ENCODE measurements at regions not wholly inside any gene's neighbourhood (a gene's known extent, or its start where the extent isn't known, plus 50 kb on each side); places are given as distances from the start of the nearest gene placed in this dataset.

DNA sequence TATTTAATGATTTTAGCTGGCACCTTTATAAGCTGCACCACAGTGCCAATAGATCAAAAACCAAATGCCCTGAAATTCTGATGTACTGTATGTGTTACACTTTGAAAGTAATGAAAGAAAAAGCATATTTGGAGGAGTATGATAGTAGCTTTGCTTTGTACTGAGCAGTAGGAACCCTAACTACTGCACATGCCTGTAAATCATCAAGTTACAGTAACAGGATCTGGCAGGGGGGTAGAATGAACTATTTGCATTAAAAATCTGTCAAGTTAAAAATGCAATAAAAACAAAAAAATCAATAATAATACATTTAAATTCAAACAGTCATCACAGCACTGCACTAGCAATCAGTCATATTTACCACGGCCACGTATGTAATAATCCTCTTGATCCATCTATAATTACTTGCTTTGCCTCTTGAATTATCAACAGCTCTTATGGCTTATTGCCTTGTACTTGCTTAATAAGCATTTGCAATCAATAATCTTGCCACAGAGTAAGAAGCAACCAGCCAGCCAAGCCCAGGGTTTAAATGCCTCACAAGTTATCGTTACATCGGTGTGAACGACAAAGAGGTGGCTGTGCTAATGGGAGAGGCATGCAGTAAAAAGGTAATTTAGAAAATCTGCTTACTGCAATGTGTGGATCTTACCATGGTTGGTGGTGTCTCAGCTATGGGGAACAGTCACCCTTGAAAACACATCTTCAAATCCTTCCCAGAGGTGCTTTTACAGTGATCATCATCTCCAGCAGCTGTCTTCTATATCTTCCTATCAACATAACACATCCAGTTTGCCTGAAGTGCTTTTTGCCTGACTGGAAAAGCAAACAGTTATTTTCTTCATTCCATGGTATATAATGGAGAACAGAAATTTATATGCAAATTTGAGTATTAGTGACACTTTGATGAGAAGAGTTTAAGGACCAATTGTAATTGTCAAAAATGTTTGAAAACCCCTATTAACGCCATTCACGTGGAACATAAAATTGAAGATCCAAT lies 1812.1 kb upstream of the ADGRL3 start:
- Histone ChIP-seq H3K4me2 (ENCODE audit: control insufficient read depth, insufficient read depth) (no peak overlapping the region), H3K27me3 (replicated peaks in 1 of 2; ENCODE audit: control insufficient read depth in 2 of 2, insufficient read depth in 2 of 2, low read length in 1 of 2) (no peaks in the 10 kb centered on the region), H3K27ac (ENCODE audit: control insufficient read depth, insufficient read depth) (no peak overlapping the region), H3K36me3 (ENCODE audit: control insufficient read depth in 2 of 2, insufficient read depth in 2 of 2, low read length in 1 of 2) (no peaks in the 10 kb centered on the region), H3K79me2 (ENCODE audit: control insufficient read depth, insufficient read depth, low read length) (no peaks in the 10 kb centered on the region), H3K4me1 (ENCODE audit: control insufficient read depth, insufficient read depth, low read length) (no peaks in the 10 kb centered on the region), H2AFZ (ENCODE audit: control insufficient read depth, low read depth, low read length) (no peak overlapping the region), H3K4me3 (no peak overlapping the region), H3K9ac (ENCODE audit: control insufficient read depth, insufficient read depth, low read length) (no peak overlapping the region), H4K20me1 (ENCODE audit: control insufficient read depth, insufficient read depth) (no peaks in the 10 kb centered on the region), H3K9me3 (replicated peaks; ENCODE audit: control insufficient read depth, insufficient read depth, low read length) (no peaks in the 10 kb centered on the region)
- BruUV-seq (replicated peaks) = no TSS peak
- CTCF ChIA-PET = no interaction called here
- 53% methylated on average over 7 of the region's 7 CpGs for WGBS (ENCODE audit: insufficient coverage, insufficient replicate concordance, low lambda C conversion rate, missing lambda C conversion rate)
- POLR2A ChIA-PET = no interaction called here
- SMC1A ChIA-PET (ENCODE audit: uncharacterized antibody, unreplicated experiment) = no interaction called here
- in situ Hi-C loops (cut with MboI) = no loop called here
- TF ChIP-seq, protein P1, sequence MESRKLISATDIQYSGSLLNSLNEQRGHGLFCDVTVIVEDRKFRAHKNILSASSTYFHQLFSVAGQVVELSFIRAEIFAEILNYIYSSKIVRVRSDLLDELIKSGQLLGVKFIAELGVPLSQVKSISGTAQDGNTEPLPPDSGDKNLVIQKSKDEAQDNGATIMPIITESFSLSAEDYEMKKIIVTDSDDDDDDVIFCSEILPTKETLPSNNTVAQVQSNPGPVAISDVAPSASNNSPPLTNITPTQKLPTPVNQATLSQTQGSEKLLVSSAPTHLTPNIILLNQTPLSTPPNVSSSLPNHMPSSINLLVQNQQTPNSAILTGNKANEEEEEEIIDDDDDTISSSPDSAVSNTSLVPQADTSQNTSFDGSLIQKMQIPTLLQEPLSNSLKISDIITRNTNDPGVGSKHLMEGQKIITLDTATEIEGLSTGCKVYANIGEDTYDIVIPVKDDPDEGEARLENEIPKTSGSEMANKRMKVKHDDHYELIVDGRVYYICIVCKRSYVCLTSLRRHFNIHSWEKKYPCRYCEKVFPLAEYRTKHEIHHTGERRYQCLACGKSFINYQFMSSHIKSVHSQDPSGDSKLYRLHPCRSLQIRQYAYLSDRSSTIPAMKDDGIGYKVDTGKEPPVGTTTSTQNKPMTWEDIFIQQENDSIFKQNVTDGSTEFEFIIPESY (IDR thresholded peaks at IDR 0.05) = no peak
- no peak for TF ChIP-seq PAX8 (IDR thresholded peaks at IDR 0.05)
- TF ChIP-seq CEBPB (IDR thresholded peaks at IDR 0.05; ENCODE audit: borderline replicate concordance in 1 of 2, low read depth in 2 of 2, low read length in 2 of 2) = no peak
- ATAC-seq = no peak
- RAD21 ChIA-PET (ENCODE audit: unreplicated experiment) = no interaction called here
- intact Hi-C loops (cut with micrococcal nuclease; ENCODE audit: unreplicated experiment) = no loop called here
- no peak for FAIRE-seq
- DNase-seq (ENCODE audit: low read depth, low spot score) = no peak

DNA sequence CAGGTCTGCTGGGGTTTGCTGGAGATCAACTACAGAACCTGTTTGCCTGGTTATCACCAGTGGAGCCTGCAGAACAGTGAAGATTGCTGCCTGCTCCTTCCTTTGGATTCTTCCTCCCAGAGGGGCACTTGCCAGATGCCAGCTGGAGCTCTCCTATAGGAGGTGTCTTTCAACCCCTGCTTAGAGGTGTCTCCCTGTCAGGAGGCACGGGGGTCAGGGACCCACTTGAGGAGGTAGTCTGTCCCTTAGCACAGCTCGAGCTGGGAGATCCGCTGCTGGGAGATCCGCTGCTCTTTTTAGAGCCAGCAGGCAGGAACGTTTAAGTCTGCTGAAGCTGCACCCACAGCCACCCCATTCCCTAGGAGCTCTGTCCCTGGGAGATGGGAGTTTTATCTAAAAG lies 1806.3 kb upstream of the ADGRL3 start:
- H3K4me1 ChIP-seq (ENCODE audit: control insufficient read depth, insufficient read depth, low read length) = no peaks in the 10 kb centered on the region
- H3K4me3 ChIP-seq = no peak overlapping the region
- H3K27ac ChIP-seq (ENCODE audit: control insufficient read depth, insufficient read depth) = no peak overlapping the region
- ChIA-PET POLR2A (no interaction called here), CTCF (no interaction called here), RAD21 (ENCODE audit: unreplicated experiment) (no interaction called here), SMC1A (ENCODE audit: uncharacterized antibody, unreplicated experiment) (interaction anchor here (0.6 kb wide), 1 partner anchor 127 kb away, joined by 3 read pairs; no protein-coding TSS in a partner anchor)
- no peak for FAIRE-seq
- no peaks in the 10 kb centered on the region for H4K20me1 ChIP-seq (ENCODE audit: control insufficient read depth, insufficient read depth)
- BruUV-seq (replicated peaks) = no TSS peak
- intact Hi-C loops (cut with micrococcal nuclease; ENCODE audit: unreplicated experiment) (no loop called here), in situ Hi-C loops (cut with MboI) (no loop called here)
- H3K9me3 ChIP-seq (replicated peaks; ENCODE audit: control insufficient read depth, insufficient read depth, low read length) = no peaks in the 10 kb centered on the region
- no peak overlapping the region for H3K9ac ChIP-seq (ENCODE audit: control insufficient read depth, insufficient read depth, low read length)
- no peaks in the 10 kb centered on the region for H3K79me2 ChIP-seq (ENCODE audit: control insufficient read depth, insufficient read depth, low read length)
- H2AFZ ChIP-seq (ENCODE audit: control insufficient read depth, low read depth, low read length) = no peak overlapping the region
- no peaks in the 10 kb centered on the region for H3K36me3 ChIP-seq (ENCODE audit: control insufficient read depth in 2 of 2, insufficient read depth in 2 of 2, low read length in 1 of 2)
- no peak for DNase-seq (ENCODE audit: low read depth, low spot score)
- H3K27me3 ChIP-seq (replicated peaks in 1 of 2; ENCODE audit: control insufficient read depth in 2 of 2, insufficient read depth in 2 of 2, low read length in 1 of 2) = no peaks in the 10 kb centered on the region
- 0% methylated on average over 5 of the region's 5 CpGs for WGBS (ENCODE audit: insufficient coverage, insufficient replicate concordance, low lambda C conversion rate, missing lambda C conversion rate)
- ATAC-seq = no peak
- no peak overlapping the region for H3K4me2 ChIP-seq (ENCODE audit: control insufficient read depth, insufficient read depth)
- TF ChIP-seq ZNF274 (IDR thresholded peaks at IDR 0.05; ENCODE audit: insufficient read depth, insufficient read length) = no peak
- no peak for TF ChIP-seq STAT3 (IDR thresholded peaks at IDR 0.05; ENCODE audit: low read depth, low read length)
- TF ChIP-seq, protein P1 (IDR thresholded peaks at IDR 0.05) = no peak
- TF ChIP-seq, protein P2, sequence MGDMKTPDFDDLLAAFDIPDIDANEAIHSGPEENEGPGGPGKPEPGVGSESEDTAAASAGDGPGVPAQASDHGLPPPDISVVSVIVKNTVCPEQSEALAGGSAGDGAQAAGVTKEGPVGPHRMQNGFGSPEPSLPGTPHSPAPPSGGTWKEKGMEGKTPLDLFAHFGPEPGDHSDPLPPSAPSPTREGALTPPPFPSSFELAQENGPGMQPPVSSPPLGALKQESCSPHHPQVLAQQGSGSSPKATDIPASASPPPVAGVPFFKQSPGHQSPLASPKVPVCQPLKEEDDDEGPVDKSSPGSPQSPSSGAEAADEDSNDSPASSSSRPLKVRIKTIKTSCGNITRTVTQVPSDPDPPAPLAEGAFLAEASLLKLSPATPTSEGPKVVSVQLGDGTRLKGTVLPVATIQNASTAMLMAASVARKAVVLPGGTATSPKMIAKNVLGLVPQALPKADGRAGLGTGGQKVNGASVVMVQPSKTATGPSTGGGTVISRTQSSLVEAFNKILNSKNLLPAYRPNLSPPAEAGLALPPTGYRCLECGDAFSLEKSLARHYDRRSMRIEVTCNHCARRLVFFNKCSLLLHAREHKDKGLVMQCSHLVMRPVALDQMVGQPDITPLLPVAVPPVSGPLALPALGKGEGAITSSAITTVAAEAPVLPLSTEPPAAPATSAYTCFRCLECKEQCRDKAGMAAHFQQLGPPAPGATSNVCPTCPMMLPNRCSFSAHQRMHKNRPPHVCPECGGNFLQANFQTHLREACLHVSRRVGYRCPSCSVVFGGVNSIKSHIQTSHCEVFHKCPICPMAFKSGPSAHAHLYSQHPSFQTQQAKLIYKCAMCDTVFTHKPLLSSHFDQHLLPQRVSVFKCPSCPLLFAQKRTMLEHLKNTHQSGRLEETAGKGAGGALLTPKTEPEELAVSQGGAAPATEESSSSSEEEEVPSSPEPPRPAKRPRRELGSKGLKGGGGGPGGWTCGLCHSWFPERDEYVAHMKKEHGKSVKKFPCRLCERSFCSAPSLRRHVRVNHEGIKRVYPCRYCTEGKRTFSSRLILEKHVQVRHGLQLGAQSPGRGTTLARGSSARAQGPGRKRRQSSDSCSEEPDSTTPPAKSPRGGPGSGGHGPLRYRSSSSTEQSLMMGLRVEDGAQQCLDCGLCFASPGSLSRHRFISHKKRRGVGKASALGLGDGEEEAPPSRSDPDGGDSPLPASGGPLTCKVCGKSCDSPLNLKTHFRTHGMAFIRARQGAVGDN (IDR thresholded peaks at IDR 0.05) = no peak

Data from GM12878 (cell line).